TTC549 (cell line): ENCODE measurements at regions not wholly inside any gene's neighbourhood (a gene's known extent, or its start where the extent isn't known, plus 50 kb on each side); places are given as distances from the start of the nearest gene placed in this dataset.
"Not testable (repeated sequence)": the region's sequence is repeated elsewhere in the genome, so short reads cannot be mapped to it uniquely, and the experiment has no call there.

ENCODE experiments used
- FAIRE-seq: peaks from 2 replicates; lab custom pipeline; 2012; peaks lifted over from hg19 to GRCh38; lab: Jason Lieb, UNC

- not testable (repeated sequence) for FAIRE-seq
Observed at GRCh38 chr2:83245806-83246537, 1213.1 kb downstream of the SUCLG1 start.

GRCh38 chr2:83240611-83241010 is 1218.5 kb downstream of the SUCLG1 start:
- no peak for FAIRE-seq

DNA sequence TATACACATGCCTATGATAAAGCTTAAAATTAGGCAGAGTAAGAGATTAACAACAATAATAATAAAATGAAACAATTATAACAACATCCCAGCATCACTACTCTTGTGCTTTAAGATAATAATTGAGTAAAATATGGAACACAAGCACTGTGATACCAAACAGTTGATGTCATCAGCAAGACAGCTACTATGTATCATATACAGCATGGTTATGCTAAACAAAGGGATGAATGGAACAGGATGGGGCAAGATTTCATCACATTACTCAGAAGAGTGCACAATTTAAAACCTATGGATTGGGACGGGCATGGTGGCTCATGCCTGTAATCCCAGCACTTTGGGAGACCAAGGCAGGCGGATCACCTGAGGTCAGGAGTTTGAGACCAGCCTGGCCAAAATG is 1221.0 kb downstream of the SUCLG1 start:
- FAIRE-seq: no peak

- no peak for FAIRE-seq
Observed at GRCh38 chr2:83234246-83234645, 1224.8 kb downstream of the SUCLG1 start.

- FAIRE-seq: no peak
Observed at GRCh38 chr2:83233781-83234180, 1225.3 kb downstream of the SUCLG1 start.

GRCh38 chr2:83233326-83233725 is 1225.8 kb downstream of the SUCLG1 start:
- FAIRE-seq: no peak

- FAIRE-seq: no peak
Observed at GRCh38 chr2:83229443-83229842, 1229.6 kb downstream of the SUCLG1 start.

- FAIRE-seq: no peak
Observed at GRCh38 chr2:83224591-83225200, 1234.4 kb downstream of the SUCLG1 start.

DNA sequence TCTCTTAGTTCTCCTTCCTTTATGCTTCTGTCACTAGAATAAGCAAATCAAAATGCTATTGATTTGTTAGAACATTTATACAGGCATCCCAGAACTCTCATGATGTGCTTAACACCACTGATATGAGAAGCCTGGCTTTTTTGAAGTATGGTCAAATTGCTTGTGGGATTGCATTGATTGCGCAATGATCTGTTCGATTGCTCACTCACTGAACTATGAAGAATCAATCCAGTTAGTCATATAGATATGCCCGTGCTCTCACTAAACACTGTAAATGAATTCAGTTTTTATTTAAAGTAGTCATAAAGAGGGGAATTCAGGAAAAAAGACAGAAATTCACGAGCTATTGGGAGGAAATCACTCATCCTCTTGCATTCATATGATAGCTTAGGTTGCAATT is 1237.8 kb downstream of the SUCLG1 start:
- no peak for FAIRE-seq

GRCh38 chr2:83217854-83218253 is 1241.2 kb downstream of the SUCLG1 start:
- FAIRE-seq: no peak

DNA sequence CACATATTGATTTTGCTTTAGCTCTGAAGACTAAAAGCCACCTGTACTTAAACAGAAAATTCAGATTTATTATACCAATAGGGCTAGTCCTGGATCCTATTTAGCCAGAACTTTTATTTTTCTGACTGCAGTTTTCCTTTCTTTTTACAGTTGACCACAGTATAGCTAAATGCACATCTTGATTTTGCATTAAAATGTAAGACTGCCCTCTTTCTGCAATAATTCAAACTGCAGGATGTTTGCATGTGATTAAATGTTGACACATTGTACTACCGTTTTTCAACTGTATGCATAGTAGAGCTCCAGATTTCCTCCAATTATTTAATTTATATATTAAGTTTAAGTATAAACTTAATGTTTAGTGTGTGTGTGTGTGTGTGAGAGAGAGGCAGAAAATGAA is 1262.9 kb downstream of the SUCLG1 start:
- FAIRE-seq: no peak

DNA sequence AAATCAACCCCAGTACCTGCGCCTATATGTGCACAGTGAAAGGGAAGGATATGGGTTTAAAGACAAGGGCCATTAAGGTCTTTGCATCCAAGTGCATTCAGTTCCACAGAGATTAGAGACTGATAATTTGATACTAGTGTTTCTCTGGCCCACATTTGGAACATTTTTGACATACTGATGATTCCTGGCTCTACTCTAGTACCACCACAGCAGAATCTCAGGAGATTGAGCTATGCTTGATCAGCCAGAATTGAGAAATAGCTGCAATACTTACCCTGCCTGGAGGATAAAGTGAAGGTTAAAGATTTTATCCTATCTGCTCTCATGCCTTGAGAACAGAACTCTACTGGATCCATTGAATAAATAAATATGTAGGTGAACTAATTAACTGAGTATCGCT is 1267.8 kb downstream of the SUCLG1 start:
- no peak for FAIRE-seq

GRCh38 chr2:83186105-83186760 is 1272.8 kb downstream of the SUCLG1 start:
- no peak for FAIRE-seq

- FAIRE-seq: not testable (repeated sequence)
Observed at GRCh38 chr2:83180862-83181530, 1278.1 kb downstream of the SUCLG1 start.

GRCh38 chr2:83176539-83176938 is 1282.5 kb downstream of the SUCLG1 start:
- no peak for FAIRE-seq

GRCh38 chr2:83172841-83173240 is 1286.2 kb downstream of the SUCLG1 start:
- FAIRE-seq: no peak

- no peak for FAIRE-seq
Observed at GRCh38 chr2:83168377-83168776, 1290.7 kb downstream of the SUCLG1 start.

DNA sequence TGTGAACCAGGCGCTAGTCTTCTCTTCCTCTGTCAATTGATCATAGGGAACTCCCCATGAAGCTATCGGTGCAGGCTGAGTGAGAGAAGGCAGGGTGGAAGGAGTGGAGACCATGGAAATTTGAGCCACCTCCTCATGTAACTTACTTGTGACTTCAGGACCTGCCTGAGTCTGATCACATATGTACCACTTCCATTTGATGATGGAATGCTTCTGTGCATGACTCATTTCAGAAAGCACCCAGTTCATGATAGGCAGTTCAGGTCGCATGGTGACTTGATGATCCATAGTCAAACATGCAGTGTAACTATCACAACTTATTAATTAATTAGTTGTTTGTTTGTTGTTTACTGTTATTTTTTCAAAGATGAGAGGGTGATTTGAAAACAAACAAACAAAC is 1296.7 kb downstream of the SUCLG1 start:
- no peak for FAIRE-seq

DNA sequence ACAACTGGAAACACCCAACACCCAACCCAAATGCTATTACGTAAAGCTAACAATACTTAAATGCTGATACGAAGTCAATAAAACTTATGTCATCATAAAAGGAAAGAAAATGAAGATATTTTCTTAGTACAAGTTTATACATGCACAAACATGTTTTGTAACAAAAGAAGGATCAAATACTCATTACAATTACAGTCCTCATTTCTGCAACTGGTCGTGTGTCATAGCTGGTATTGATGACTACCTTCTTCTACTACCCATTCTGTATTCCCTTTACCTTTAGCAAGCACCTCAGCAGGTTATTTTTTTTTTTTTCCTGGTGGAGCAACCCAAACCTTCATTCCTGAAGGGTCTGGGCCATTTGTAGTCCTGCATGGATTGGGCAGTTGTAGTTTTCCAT is 1298.5 kb downstream of the SUCLG1 start:
- FAIRE-seq: no peak

DNA sequence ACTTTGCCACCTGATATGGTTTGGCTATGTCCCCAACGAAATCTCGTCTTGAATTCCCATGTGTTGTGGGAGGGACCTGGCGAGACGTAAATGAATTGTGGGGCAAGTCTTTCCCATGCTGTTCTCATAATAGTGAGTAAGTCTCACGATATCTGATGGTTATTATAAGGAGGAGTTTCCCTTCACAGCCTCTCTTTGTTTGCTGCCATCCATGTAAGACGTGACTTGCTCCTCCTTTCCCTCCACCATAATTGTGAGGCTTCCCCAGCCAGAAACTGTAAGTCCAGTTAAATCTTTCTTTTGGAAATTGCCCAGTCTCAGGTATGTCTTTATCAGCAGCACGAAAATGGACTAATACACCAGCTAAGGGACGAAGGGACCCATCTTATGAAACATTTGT is 1303.3 kb downstream of the SUCLG1 start:
- no peak for FAIRE-seq

GRCh38 chr2:83143946-83144345 is 1315.1 kb downstream of the SUCLG1 start:
- no peak for FAIRE-seq

DNA sequence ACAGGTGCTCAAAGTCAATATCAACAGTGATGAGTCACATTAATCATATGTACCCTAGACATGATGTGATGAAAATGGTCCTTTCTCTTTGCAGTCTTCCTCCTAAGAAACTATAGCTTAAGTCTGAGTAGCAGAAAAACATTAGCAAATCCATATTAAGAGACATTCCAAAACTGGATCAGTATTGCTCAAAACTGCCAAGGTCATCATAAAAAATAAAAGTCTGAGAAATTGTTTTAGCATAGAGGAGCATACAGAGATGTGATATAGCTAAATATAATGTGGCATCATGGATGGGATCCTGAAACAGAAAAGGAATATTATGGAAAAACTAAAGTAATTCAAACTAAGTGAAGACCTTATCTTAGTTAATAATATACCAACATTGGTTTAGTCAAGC is 1316.1 kb downstream of the SUCLG1 start:
- FAIRE-seq: no peak

GRCh38 chr2:83115606-83116005 is 1343.5 kb downstream of the SUCLG1 start:
- FAIRE-seq: no peak
